Skeletal muscle satellite cell (primary cell): ENCODE measurements at regions not wholly inside any gene's neighbourhood (a gene's known extent, or its start where the extent isn't known, plus 50 kb on each side); places are given as distances from the start of the nearest gene placed in this dataset.

Experiments used
- H3K27me3 ChIP-seq: 2 replicates; pipeline ENCODE4 v1.7.0; 2013; ENCODE audit warnings: low read length; ENCODE audit not compliant: control insufficient read depth, insufficient read depth
- H3K36me3 ChIP-seq: 2 replicates; pipeline ENCODE4 v1.7.0; 2013; ENCODE audit warnings: mild to moderate bottlenecking, control low read depth, low read length; ENCODE audit not compliant: insufficient read depth
- H3K4me1 ChIP-seq: 2 replicates; pipeline ENCODE4 v1.7.0; 2013; ENCODE audit warnings: low read length; ENCODE audit not compliant: control insufficient read depth, insufficient read depth
- H3K4me2 ChIP-seq: 2 replicates; pipeline ENCODE4 v1.7.0; 2013; ENCODE audit warnings: mild to moderate bottlenecking, low read length
- H3K4me3 ChIP-seq: 2 replicates; pipeline ENCODE4 v1.7.0; 2013; ENCODE audit warnings: low read length
- H3K9ac ChIP-seq: 2 replicates; pipeline ENCODE4 v1.7.0; 2013; ENCODE audit warnings: mild to moderate bottlenecking, low read depth, low read length, moderate library complexity
- H3K9me3 ChIP-seq: replicated peaks from 2 replicates; pipeline ENCODE4 v1.7.0; 2013; ENCODE audit warnings: mild to moderate bottlenecking, control low read depth, low read length

- no peaks in the 10 kb centered on the region for H3K27me3 ChIP-seq
- peaks cover 41% of the 10 kb centered on the region for H3K4me1 ChIP-seq
- peak overlapping the region; percentile 86 for H3K4me2 ChIP-seq
- H3K36me3 ChIP-seq: no peaks in the 10 kb centered on the region
- H3K4me3 ChIP-seq: peak overlapping the region; percentile 79
- H3K9ac ChIP-seq: peak overlapping the region; percentile 74
- H3K9me3 ChIP-seq: no peaks in the 10 kb centered on the region
These were observed 150.8 kb downstream of the PRL start for GRCh38 chr6:22145823-22146677.

- H3K36me3 ChIP-seq: no peaks in the 10 kb centered on the region
- H3K4me2 ChIP-seq: peak overlapping the region; percentile 86
- no peaks in the 10 kb centered on the region for H3K27me3 ChIP-seq
- H3K9me3 ChIP-seq: no peaks in the 10 kb centered on the region
- H3K4me3 ChIP-seq: peak overlapping the region; percentile 79
- peak overlapping the region; percentile 74 for H3K9ac ChIP-seq
- peaks cover 41% of the 10 kb centered on the region for H3K4me1 ChIP-seq
These were observed 150.2 kb downstream of the PRL start for GRCh38 chr6:22146678-22146930.

- peaks cover 41% of the 10 kb centered on the region for H3K4me1 ChIP-seq
- peak overlapping the region; percentile 86 for H3K4me2 ChIP-seq
- no peaks in the 10 kb centered on the region for H3K36me3 ChIP-seq
- no peaks in the 10 kb centered on the region for H3K27me3 ChIP-seq
- H3K9me3 ChIP-seq: no peaks in the 10 kb centered on the region
- H3K9ac ChIP-seq: peak overlapping the region; percentile 74
- H3K4me3 ChIP-seq: peak overlapping the region; percentile 79
These were observed 149.7 kb downstream of the PRL start for GRCh38 chr6:22146931-22147701.

GRCh38 chr6:22147921-22148776 is 148.7 kb downstream of the PRL start:
- Histone ChIP-seq H3K4me3 (peak overlapping the region; percentile 79), H3K36me3 (no peaks in the 10 kb centered on the region), H3K9me3 (no peaks in the 10 kb centered on the region), H3K4me1 (peaks cover 41% of the 10 kb centered on the region), H3K4me2 (peak overlapping the region; percentile 86), H3K27me3 (no peaks in the 10 kb centered on the region), H3K9ac (peak overlapping the region; percentile 74)

- H3K4me2 ChIP-seq: peak overlapping the region; percentile 86
- H3K9ac ChIP-seq: peak overlapping the region; percentile 49
- H3K4me1 ChIP-seq: peaks cover 41% of the 10 kb centered on the region
- no peaks in the 10 kb centered on the region for H3K27me3 ChIP-seq
- H3K4me3 ChIP-seq: peak overlapping the region; percentile 79
- no peaks in the 10 kb centered on the region for H3K36me3 ChIP-seq
- no peaks in the 10 kb centered on the region for H3K9me3 ChIP-seq
These were observed 147.7 kb downstream of the PRL start for GRCh38 chr6:22149096-22149495.

GRCh38 chr6:22149501-22150367 is 147.1 kb downstream of the PRL start:
- Histone ChIP-seq H3K4me2 (peak overlapping the region; percentile 86), H3K9ac (peak overlapping the region; percentile 49), H3K27me3 (no peaks in the 10 kb centered on the region), H3K4me1 (peaks cover 41% of the 10 kb centered on the region), H3K9me3 (no peaks in the 10 kb centered on the region), H3K4me3 (no peak overlapping the region), H3K36me3 (no peaks in the 10 kb centered on the region)

GRCh38 chr6:22150368-22151035 is 146.3 kb downstream of the PRL start:
- no peaks in the 10 kb centered on the region for H3K27me3 ChIP-seq
- H3K4me1 ChIP-seq: peaks cover 41% of the 10 kb centered on the region

GRCh38 chr6:22151892-22152291 is 144.9 kb downstream of the PRL start:
- Histone ChIP-seq H3K9me3 (no peaks in the 10 kb centered on the region), H3K9ac (no peak overlapping the region), H3K36me3 (no peaks in the 10 kb centered on the region), H3K4me2 (no peak overlapping the region), H3K4me3 (no peak overlapping the region), H3K27me3 (no peaks in the 10 kb centered on the region), H3K4me1 (peaks cover 33% of the 10 kb centered on the region)

More at GRCh38 chr6:22150368-22151035, 146.3 kb downstream of the PRL start:
- H3K9ac ChIP-seq: no peak overlapping the region
- peak overlapping the region; percentile 86 for H3K4me2 ChIP-seq
- no peak overlapping the region for H3K4me3 ChIP-seq
- H3K9me3 ChIP-seq: no peaks in the 10 kb centered on the region
- H3K36me3 ChIP-seq: no peaks in the 10 kb centered on the region

- H3K4me2 ChIP-seq: no peak overlapping the region
- no peak overlapping the region for H3K4me3 ChIP-seq
- H3K4me1 ChIP-seq: peaks cover 28% of the 10 kb centered on the region
- H3K36me3 ChIP-seq: no peaks in the 10 kb centered on the region
- no peaks in the 10 kb centered on the region for H3K9me3 ChIP-seq
- no peak overlapping the region for H3K9ac ChIP-seq
- H3K27me3 ChIP-seq: no peaks in the 10 kb centered on the region
These were observed 144.0 kb downstream of the PRL start for GRCh38 chr6:22152841-22153240.

- H3K4me2 ChIP-seq: no peak overlapping the region
- no peak overlapping the region for H3K9ac ChIP-seq
- no peaks in the 10 kb centered on the region for H3K27me3 ChIP-seq
- no peak overlapping the region for H3K4me3 ChIP-seq
- H3K36me3 ChIP-seq: no peaks in the 10 kb centered on the region
- peaks cover 21% of the 10 kb centered on the region for H3K4me1 ChIP-seq
- H3K9me3 ChIP-seq: no peaks in the 10 kb centered on the region
These were observed 143.3 kb downstream of the PRL start for GRCh38 chr6:22153384-22154158.
